ENCODE measurements at regions not wholly inside any gene's neighbourhood (a gene's known extent, or its start where the extent isn't known, plus 50 kb on each side); places are given as distances from the start of the nearest gene placed in this dataset.

GRCh38 chr6:150548330-150548729 lies 51.4 kb upstream of the PLEKHG1 start:
- intact Hi-C loops (cut with micrococcal nuclease): no loop called here
- Mint-ChIP-seq H3K27me3 (peaks cover 16% of the 10 kb centered on the region), H3K27ac (no peak overlapping the region), H3K9me3 (ENCODE audit: insufficient read depth) (no peaks in the 10 kb centered on the region), H3K4me3 (no peak overlapping the region), H3K4me1 (no peaks in the 10 kb centered on the region)
- CTCF ChIA-PET: no interaction called here
- no peak for TF ChIP-seq EZH2 (IDR thresholded peaks at IDR 0.05; ENCODE audit: borderline replicate concordance, insufficient read depth, low read depth, low read length, poor library complexity, severe bottlenecking)
- no peak for TF ChIP-seq CTCF (IDR thresholded peaks at IDR 0.05)
- peaks cover 0 to 9% (median 0%) of the 10 kb centered on the region in 4 experiments for H3K27me3 ChIP-seq (replicated peaks in 1 of 4; ENCODE audit: control extremely low read depth in 1 of 4, control insufficient read depth in 3 of 4, insufficient read depth in 4 of 4, low read length in 3 of 4)
- no peak overlapping the region for H2AFZ ChIP-seq (ENCODE audit: insufficient read depth, low read depth, low read length, poor library complexity, severe bottlenecking)
- H3K4me3 ChIP-seq (ENCODE audit: control extremely low read depth in 1 of 5, extremely low read depth in 1 of 5, insufficient read depth in 1 of 5, low read depth in 2 of 5, low read length in 4 of 5): no peak overlapping the region
- no peaks in the 10 kb centered on the region for H4K20me1 ChIP-seq (ENCODE audit: control insufficient read depth, insufficient read depth, low read length, poor library complexity, severe bottlenecking)
- H3K79me2 ChIP-seq (ENCODE audit: control insufficient read depth, insufficient read depth, low read length): no peaks in the 10 kb centered on the region
- POLR2A ChIA-PET: no interaction called here
- no peak overlapping the region for H3K9ac ChIP-seq (ENCODE audit: low read length)
- no peak for ATAC-seq (ENCODE audit: low read depth)
- H3K4me1 ChIP-seq (ENCODE audit: control insufficient read depth in 2 of 2, insufficient read depth in 2 of 2, low read length in 2 of 2): no peaks in the 10 kb centered on the region
- H3K36me3 ChIP-seq (replicated peaks in 1 of 2; ENCODE audit: control extremely low read depth in 1 of 2, control insufficient read depth in 1 of 2, extremely low read depth in 1 of 2, insufficient read depth in 2 of 2, low read length in 1 of 2): no peaks in the 10 kb centered on the region
- no peak overlapping the region for H3K27ac ChIP-seq (ENCODE audit: low read length in 2 of 2)
- 92% methylated on average over 2 of the region's 4 CpGs for WGBS (ENCODE audit: insufficient coverage)
- no peak for DNase-seq
- H3K9me3 ChIP-seq (ENCODE audit: control extremely low read depth in 1 of 3, control insufficient read depth in 2 of 3, insufficient read depth in 1 of 3, low read length in 2 of 3): no peaks in the 10 kb centered on the region
- no peak overlapping the region for H3K4me2 ChIP-seq (replicated peaks; ENCODE audit: low read depth, low read length, poor library complexity, severe bottlenecking)

GRCh38 chr6:150549007-150549406 lies 50.7 kb upstream of the PLEKHG1 start:
- Histone ChIP-seq H3K4me2 (replicated peaks; ENCODE audit: low read depth, low read length, poor library complexity, severe bottlenecking) (no peak overlapping the region), H3K27me3 (replicated peaks in 1 of 4; ENCODE audit: control extremely low read depth in 1 of 4, control insufficient read depth in 3 of 4, insufficient read depth in 4 of 4, low read length in 3 of 4) (peaks cover 0 to 9% (median 0%) of the 10 kb centered on the region in 4 experiments), H3K79me2 (ENCODE audit: control insufficient read depth, insufficient read depth, low read length) (no peaks in the 10 kb centered on the region), H3K9ac (ENCODE audit: low read length) (no peak overlapping the region), H3K36me3 (replicated peaks in 1 of 2; ENCODE audit: control extremely low read depth in 1 of 2, control insufficient read depth in 1 of 2, extremely low read depth in 1 of 2, insufficient read depth in 2 of 2, low read length in 1 of 2) (no peaks in the 10 kb centered on the region), H4K20me1 (ENCODE audit: control insufficient read depth, insufficient read depth, low read length, poor library complexity, severe bottlenecking) (no peaks in the 10 kb centered on the region), H3K4me1 (ENCODE audit: control insufficient read depth in 2 of 2, insufficient read depth in 2 of 2, low read length in 2 of 2) (no peaks in the 10 kb centered on the region), H3K9me3 (ENCODE audit: control extremely low read depth in 1 of 3, control insufficient read depth in 2 of 3, insufficient read depth in 1 of 3, low read length in 2 of 3) (no peaks in the 10 kb centered on the region), H3K27ac (ENCODE audit: low read length in 2 of 2) (no peak overlapping the region), H3K4me3 (ENCODE audit: control extremely low read depth in 1 of 5, extremely low read depth in 1 of 5, insufficient read depth in 1 of 5, low read depth in 2 of 5, low read length in 4 of 5) (no peak overlapping the region), H2AFZ (ENCODE audit: insufficient read depth, low read depth, low read length, poor library complexity, severe bottlenecking) (no peak overlapping the region)
- H3K4me1 Mint-ChIP-seq: no peaks in the 10 kb centered on the region
- H3K27me3 Mint-ChIP-seq: peaks cover 15% of the 10 kb centered on the region
- DNase-seq (no peak), ATAC-seq (ENCODE audit: low read depth) (no peak)
- H3K4me3 Mint-ChIP-seq: no peak overlapping the region
- H3K27ac Mint-ChIP-seq: no peak overlapping the region
- no peak for TF ChIP-seq CTCF (IDR thresholded peaks at IDR 0.05)
- intact Hi-C loops (cut with micrococcal nuclease): no loop called here
- H3K9me3 Mint-ChIP-seq (ENCODE audit: insufficient read depth): no peaks in the 10 kb centered on the region
- ChIA-PET POLR2A (no interaction called here), CTCF (no interaction called here)
- WGBS (ENCODE audit: insufficient coverage): 97% methylated on average over 3 of the region's 5 CpGs

Data from B cell (primary cell).